GM10266 (cell line): ENCODE measurements at regions not wholly inside any gene's neighbourhood (a gene's known extent, or its start where the extent isn't known, plus 50 kb on each side); places are given as distances from the start of the nearest gene placed in this dataset.

Source experiments
- DNase-seq: peaks from one replicate; pipeline ENCODE4 v3.0.0; 2012; ENCODE audit errors: extremely low spot score
- CTCF ChIP-seq: IDR thresholded peaks from 2 replicates; pipeline ENCODE4 v1.5.1; 2012; ENCODE audit warnings: mild to moderate bottlenecking, low read depth; ENCODE audit not compliant: control insufficient read depth, insufficient read depth; ENCODE audit errors: missing control alignments

GRCh38 chr3:104549099-104549714, 817.5 kb upstream of the ALCAM start:
- no peak for DNase-seq
- TF ChIP-seq CTCF, result no peak

- no peak for DNase-seq
- no peak for TF ChIP-seq CTCF
Measured at GRCh38 chr3:104553121-104553520, 813.6 kb upstream of the ALCAM start.

GRCh38 chr3:104554425-104554824, 812.3 kb upstream of the ALCAM start:
- no peak for TF ChIP-seq CTCF

GRCh38 chr3:104555728-104556127, 811.0 kb upstream of the ALCAM start:
- TF ChIP-seq CTCF, result no peak
- no peak for DNase-seq

More at GRCh38 chr3:104554425-104554824, 812.3 kb upstream of the ALCAM start:
- DNase-seq, result no peak

GRCh38 chr3:104556372-104557078, 810.2 kb upstream of the ALCAM start:
- TF ChIP-seq CTCF, result no peak
- DNase-seq, result no peak

GRCh38 chr3:104561324-104561723, 805.4 kb upstream of the ALCAM start:
- no peak for TF ChIP-seq CTCF
- DNase-seq, result no peak

- DNase-seq, result no peak
Measured at GRCh38 chr3:104564045-104564643, 802.6 kb upstream of the ALCAM start.

More at GRCh38 chr3:104564045-104564643, 802.6 kb upstream of the ALCAM start:
- TF ChIP-seq CTCF, result peak; percentile 41
